Hematopoietic multipotent progenitor cell treated with erythropoietin and hydrocortisone succinate and interleukin-3 and kit ligand, for 6 days (in vitro differentiated cells): ENCODE measurements at regions not wholly inside any gene's neighbourhood (a gene's known extent, or its start where the extent isn't known, plus 50 kb on each side); places are given as distances from the start of the nearest gene placed in this dataset.

Experiments
- DNase-seq: peaks from one replicate; pipeline ENCODE4 v3.0.0-alpha.2; 2015

- DNase-seq: no peak
Observed at GRCh38 chr17:51389875-51390274, 129.5 kb downstream of the UTP18 start.

DNA sequence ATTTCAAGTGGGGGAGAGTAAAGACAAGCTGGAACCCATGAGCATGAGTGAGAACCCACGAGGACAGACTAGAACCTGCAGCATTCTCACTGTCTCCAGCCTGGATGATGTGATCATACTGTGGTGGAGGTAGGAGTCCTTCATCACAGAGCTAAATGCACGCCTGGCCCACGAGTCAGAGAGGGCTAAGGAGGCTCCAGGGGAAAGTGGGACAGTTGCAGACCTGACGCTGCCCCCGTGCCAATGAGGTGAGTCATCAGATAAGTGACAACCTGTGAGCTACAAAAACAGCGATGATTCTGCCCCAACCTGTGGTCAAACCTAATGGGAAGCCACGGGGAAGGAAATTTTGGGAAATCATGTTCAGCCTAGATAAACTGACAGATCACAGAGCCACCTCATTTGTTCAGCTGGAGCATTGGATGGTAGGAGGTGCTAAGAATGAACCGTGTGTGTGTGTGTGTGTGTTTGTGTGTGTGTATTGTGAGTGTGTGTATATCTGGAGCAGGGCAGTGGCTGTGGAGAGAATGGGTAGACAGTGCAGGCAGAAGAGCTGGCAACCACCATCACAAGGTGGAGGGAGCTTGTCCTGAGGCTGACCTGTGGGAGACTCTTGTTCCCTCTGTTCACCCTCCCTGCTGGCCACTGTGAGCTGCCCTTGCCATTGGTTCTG is 131.8 kb downstream of the UTP18 start:
- DNase-seq: no peak

DNA sequence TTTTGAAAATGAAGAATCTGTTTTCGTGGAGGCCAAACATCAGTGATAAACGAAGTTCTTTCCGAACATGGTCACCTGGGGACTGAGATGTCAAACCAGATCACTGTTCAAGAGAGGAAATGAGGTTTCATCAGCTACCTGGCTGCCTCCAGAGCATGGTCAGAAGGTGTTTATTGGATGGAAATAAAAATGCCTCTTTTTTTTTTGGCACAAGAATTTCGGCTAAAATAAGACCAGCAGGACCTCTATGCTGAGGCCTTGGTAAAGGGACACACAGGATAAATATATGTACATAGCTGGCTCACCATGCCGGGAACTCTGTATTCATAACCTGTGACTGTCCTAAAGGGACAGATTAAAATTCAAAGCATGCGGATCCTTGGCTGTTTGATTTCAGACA is 135.3 kb downstream of the UTP18 start:
- DNase-seq: no peak

DNA sequence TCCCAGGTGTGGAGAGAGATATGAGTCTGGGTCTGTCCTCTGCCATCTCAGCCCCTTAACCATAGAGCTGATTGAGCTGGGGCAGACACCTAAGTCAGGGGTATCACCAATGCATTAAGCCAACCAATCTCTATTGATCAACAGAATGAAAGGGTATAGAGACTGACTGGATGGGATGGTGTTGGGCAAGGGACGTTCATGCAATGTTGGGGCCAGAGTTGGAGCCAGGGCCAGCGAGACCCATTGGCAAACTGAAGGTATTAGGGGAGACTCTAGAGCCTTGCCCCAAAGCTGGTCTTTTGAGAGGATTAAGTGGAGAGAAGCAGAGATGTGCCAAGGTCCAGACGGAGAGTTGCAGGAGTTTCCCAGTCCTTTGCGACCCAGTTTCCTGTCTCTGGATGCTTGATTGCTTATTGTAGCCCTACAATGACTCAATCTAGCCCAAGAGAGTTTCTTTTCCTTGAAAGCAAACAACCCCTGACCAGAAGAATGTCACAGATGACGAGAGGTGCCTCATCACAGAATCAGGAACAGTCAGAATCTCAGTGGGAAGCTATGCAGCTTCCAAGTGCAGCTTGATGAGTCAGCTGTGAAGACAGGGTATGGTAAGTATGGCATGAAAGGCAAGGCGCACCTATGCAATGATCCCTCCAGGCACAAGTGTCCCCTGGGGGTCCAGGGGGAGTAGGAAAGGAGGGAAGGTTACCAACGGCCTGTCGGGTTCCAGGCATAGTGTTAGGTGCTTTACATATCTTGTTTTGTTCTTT is 137.2 kb downstream of the UTP18 start:
- no peak for DNase-seq

GRCh38 chr17:51398128-51398525 is 137.8 kb downstream of the UTP18 start:
- DNase-seq: no peak

DNA sequence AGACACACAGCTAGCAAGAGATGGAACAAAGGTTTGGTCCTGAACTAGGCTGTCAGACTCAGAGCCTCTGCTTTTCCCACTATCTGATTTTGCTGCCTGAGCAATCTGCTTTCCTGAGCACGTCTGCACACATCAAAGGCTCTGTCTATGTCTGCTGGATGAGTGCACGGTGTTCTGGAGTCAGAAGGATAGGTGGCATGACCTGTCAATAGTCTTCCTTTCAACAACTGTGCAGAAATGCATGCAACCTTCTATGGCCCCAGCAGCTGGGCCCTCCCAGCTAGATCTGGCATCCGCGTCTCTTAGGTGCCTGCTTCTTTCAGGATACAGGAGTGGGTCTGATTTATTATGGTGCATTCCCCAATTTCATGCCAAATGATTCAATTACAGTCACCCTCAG is 138.3 kb downstream of the UTP18 start:
- no peak for DNase-seq

DNA sequence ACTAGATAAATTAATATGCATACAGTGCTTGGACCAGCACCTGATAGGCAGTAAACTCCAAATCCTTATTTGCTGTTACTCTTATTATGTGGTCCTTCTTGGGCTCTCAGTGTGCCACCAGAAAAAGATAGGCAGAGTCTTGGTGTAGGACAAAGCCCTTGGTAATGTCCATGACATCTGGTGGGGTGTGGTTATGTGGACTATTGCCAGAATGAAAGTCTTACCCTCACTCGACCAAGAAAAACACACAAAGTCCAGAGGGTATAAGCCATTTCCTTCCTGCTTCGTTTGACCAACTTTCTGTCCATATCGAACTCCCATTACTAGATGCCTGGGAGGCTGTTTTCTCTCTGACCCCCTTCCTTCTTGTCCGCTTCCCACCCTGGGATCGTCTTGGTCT is 140.9 kb downstream of the UTP18 start:
- no peak for DNase-seq

DNA sequence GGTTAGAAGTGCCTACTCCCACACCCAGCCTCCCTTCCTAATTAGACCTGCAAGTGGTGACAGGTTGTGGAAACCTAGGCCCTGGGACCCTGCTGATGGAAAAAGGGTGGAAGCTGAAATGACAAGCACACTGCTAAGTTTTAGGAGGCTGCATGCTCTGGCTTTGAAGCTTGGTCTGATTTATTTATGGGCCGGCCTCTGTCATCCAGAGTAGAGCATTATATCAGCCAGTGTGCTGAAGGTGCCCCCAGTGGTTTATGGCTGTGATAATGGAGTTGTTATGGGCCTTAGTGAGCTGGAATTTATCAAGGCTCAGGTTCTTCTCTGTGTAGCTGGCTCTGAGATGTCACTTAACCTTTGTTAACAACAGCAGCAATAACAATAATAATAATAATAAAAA is 142.6 kb downstream of the UTP18 start:
- DNase-seq: no peak

DNA sequence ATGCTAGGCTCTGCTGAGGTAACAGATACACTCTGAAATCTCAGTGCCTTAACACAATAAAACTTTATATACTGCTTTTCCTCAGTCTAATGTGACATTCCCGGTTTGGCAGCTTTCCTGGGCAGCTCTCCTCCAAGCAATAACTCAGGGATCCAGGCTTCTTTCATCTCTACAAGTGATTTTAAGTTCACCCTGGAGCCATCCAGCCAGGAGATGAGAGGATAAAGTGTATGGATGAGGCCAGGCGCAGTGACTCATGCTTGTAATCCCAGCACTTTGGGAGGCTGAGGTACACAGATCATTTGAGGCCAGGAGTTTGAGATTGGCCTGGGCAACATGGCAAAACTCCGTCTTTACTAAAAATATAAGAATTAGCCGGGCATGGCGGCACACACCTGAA is 147.2 kb downstream of the UTP18 start:
- no peak for DNase-seq

DNA sequence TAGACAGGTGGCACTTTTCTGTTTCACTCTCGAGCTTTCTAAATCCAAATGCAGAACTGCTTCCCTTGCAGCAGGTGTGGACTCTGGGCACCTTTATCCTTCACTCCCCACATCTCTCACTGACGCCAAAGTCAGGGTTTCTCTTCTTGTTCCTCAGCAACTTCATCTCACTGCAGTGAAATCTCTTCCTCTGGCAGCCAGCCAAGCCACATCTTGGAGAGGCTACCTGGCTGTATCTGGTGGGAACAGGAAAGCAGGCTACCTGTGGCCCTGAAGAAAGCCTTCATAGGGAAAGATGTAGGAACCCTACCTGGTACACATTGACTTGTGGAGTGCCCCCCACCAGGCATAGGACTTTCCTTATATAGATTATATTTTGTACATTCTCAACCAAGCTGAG is 159.1 kb downstream of the UTP18 start:
- no peak for DNase-seq

DNA sequence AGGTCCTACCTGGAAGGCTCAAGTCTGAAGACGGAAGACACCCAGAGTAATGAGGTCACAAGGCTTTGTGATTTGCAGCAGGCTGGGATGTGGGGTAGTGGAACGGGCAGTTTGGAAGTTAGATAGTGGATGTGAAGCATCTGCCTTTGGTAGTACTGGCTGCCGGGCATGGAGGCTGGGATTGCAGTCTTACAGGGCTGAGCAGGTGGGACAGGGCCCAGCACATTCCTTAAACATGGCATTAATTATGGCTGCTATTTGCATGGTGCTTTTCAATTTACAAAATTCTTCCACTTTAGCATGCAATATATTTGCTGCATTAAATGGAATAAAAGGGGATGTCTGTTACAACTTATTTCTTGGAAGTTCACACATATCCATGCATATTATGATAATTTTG is 161.2 kb downstream of the UTP18 start:
- DNase-seq: no peak

- no peak for DNase-seq
Observed at GRCh38 chr17:51422634-51423033, 162.3 kb downstream of the UTP18 start.

GRCh38 chr17:51423421-51424160 is 163.2 kb downstream of the UTP18 start:
- DNase-seq: no peak

- no peak for DNase-seq
Observed at GRCh38 chr17:51425773-51426172, 165.4 kb downstream of the UTP18 start.

GRCh38 chr17:51427323-51427811 is 167.0 kb downstream of the UTP18 start:
- no peak for DNase-seq

DNA sequence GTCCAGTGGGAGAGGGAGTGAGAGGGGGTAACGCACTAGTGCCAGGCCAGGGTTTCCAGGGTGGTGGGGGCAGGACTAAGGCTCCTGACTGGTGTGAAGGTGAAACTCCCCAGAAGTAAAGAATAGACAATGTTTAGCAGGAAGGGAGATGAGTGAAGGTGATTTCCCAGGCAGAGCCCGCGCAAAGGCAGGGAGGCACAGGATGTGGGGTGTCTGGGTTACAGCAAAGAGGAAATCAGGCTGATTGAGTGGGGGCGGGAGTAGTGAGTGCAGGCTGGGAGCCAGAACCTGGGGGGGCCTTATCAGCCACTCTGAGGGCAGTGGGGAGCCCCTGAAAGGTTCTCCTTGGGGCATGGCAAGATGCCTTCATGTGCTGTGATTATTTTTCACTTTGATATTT is 167.5 kb downstream of the UTP18 start:
- DNase-seq: peak; percentile 30

- DNase-seq: peak; percentile 69
Observed at GRCh38 chr17:51428668-51429495, 168.5 kb downstream of the UTP18 start.

DNA sequence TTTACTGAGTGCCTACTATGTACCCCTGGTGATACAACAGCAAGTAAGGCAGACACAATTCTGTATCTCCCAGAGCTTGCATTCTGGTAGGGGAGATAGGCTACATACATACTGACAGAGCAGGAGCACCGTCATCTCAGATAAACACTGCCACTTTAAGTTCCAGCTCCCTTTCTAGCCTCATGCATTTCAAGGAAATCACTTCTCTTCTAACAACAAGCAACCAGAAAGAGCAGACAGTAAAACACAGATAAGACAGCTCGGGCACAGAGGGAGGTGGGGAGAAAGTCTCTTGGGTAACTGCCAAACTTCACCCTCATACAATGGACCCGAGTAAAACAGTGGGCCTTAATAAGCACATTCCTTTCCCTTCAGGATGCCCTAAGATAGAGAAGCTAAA is 169.6 kb downstream of the UTP18 start:
- DNase-seq: peak; percentile 83

- DNase-seq: no peak
Observed at GRCh38 chr17:51430591-51430990, 170.2 kb downstream of the UTP18 start.

GRCh38 chr17:51434434-51435170 is 174.3 kb downstream of the UTP18 start:
- peak; percentile 59 for DNase-seq

DNA sequence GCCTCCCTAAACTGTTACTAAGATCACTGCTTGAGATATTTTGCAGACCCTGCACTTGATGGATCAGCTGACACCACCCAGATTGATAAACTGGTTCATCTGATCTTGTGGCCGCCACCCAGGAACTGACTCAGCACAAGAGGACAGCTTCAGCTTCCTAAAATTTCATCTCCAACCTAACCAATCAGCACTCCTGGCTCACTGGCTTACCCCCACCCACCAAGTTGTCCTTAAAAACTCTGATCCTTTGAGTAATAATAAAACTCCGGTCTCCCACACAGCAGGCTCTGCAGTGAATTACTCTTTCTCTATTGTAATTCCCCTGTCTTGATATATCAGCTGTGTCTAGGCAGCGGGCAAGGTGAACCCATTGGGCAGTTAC is 174.8 kb downstream of the UTP18 start:
- DNase-seq: peak; percentile 32

DNA sequence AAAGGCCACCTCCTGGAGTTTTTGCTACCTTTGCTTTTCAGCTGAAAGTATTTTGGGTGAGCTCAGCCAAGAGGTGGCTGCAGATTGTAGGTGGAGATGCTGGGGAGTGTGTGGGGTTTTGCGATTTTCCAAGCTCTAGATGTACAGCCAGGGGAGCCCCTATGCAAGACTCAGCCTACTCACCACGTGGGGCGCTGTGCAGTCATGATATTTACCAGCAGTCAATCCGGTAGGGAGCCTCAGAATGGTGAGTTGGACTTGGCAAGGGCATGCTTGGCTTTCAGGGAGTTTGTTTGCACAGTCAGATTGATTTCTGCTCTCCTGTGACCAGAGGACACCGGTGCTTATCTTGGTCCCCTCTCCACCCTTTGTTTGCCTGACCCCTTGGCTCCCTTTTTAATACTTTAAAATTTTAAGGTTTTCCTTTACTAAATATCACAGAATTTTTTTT is 175.3 kb downstream of the UTP18 start:
- DNase-seq: peak; percentile 77
